Liver (tissue), 8 donors: ENCODE measurements at regions not wholly inside any gene's neighbourhood (a gene's known extent, or its start where the extent isn't known, plus 50 kb on each side); places are given as distances from the start of the nearest gene placed in this dataset.

Experiments
- DNase-seq: peaks from one replicate; pipeline ENCODE4 v3.0.0-alpha.2; 2017; ENCODE audit warnings: low spot score
- H3K27ac ChIP-seq, 2 donors: one replicate each; pipeline ENCODE4 v1.7.0; 2013; ENCODE audit warnings: inconsistent platforms in 2 of 2, low read length in 2 of 2, control low read depth in 1 of 2, low read depth in 1 of 2, mild to moderate bottlenecking in 1 of 2
- H3K27me3 ChIP-seq, 4 donors: one replicate each; pipeline versions ENCODE4 v1.6.1 to v1.7.0; 2013; ENCODE audit warnings: low read length in 3 of 4, inconsistent platforms in 1 of 4, mild to moderate bottlenecking in 1 of 4, moderate library complexity in 1 of 4; ENCODE audit not compliant: control insufficient read depth in 4 of 4, insufficient read depth in 4 of 4
- H3K36me3 ChIP-seq, 4 donors: one replicate each; pipeline versions ENCODE4 v1.6.1 to v1.7.0; 2013; ENCODE audit warnings: low read length in 3 of 4, mild to moderate bottlenecking in 3 of 4, low read depth in 1 of 4, moderate library complexity in 1 of 4; ENCODE audit not compliant: control insufficient read depth in 4 of 4, insufficient read depth in 3 of 4
- H3K4me1 ChIP-seq, 4 donors: one replicate each; pipeline versions ENCODE4 v1.6.1 to v1.7.0; 2013; ENCODE audit warnings: low read length in 3 of 4, mild to moderate bottlenecking in 3 of 4, moderate library complexity in 1 of 4; ENCODE audit not compliant: control insufficient read depth in 4 of 4, insufficient read depth in 4 of 4
- H3K4me3 ChIP-seq, 3 donors: one replicate each; pipeline versions ENCODE4 v1.6.1 to v1.7.0; 2013; ENCODE audit warnings: low read length in 3 of 3, control low read depth in 1 of 3, low read depth in 1 of 3, mild to moderate bottlenecking in 1 of 3
- H3K9ac ChIP-seq, 2 donors: one replicate each; pipeline ENCODE4 v1.7.0; 2013; ENCODE audit warnings: low read length in 2 of 2, mild to moderate bottlenecking in 2 of 2, moderate library complexity in 2 of 2, control low read depth in 1 of 2, low read depth in 1 of 2
- H3K9me3 ChIP-seq, 4 donors: one replicate each; pipeline versions ENCODE4 v1.6.1 to v1.7.0; 2013; ENCODE audit warnings: low read length in 3 of 4; ENCODE audit not compliant: control insufficient read depth in 4 of 4
- EGR1 ChIP-seq, 2 donors: IDR thresholded peaks; 2 replicates each; pipeline ENCODE4 v1.6.1; 2016 to 2018; ENCODE audit warnings: antibody characterized with exemption in 2 of 2, low read depth in 2 of 2
- FOXA1 ChIP-seq: IDR thresholded peaks from 2 replicates; pipeline ENCODE4 v1.6.1; 2016; ENCODE audit warnings: antibody characterized with exemption
- FOXA2 ChIP-seq: IDR thresholded peaks from 2 replicates; pipeline ENCODE4 v1.6.1; 2016; ENCODE audit warnings: antibody characterized with exemption
- GABPA ChIP-seq, 2 donors: IDR thresholded peaks in 1 of 2; conservative IDR thresholded peaks in 1 of 2; 2 replicates each; pipeline ENCODE4 v1.6.1; 2016; ENCODE audit warnings: antibody characterized with exemption in 2 of 2, mild to moderate bottlenecking in 1 of 2, moderate library complexity in 1 of 2
- HNF4G ChIP-seq: IDR thresholded peaks from 2 replicates; pipeline ENCODE4 v1.6.1; 2016; ENCODE audit warnings: antibody characterized with exemption
- JUND ChIP-seq, 2 donors: IDR thresholded peaks; 2 replicates each; pipeline ENCODE4 v1.6.1; 2016; ENCODE audit warnings: antibody characterized with exemption in 2 of 2
- MAX ChIP-seq: IDR thresholded peaks from 2 replicates; pipeline ENCODE4 v1.6.1; 2016; ENCODE audit warnings: antibody characterized with exemption
- NR2F2 ChIP-seq: IDR thresholded peaks from 2 replicates; pipeline ENCODE4 v1.6.1; 2016; ENCODE audit warnings: antibody characterized with exemption
- REST ChIP-seq: IDR thresholded peaks from 2 replicates; pipeline ENCODE4 v1.6.1; 2016; ENCODE audit warnings: antibody characterized with exemption, mild to moderate bottlenecking
- SP1 ChIP-seq: IDR thresholded peaks from 2 replicates; pipeline ENCODE4 v1.6.1; 2018; ENCODE audit warnings: antibody characterized with exemption, mild to moderate bottlenecking
- TAF1 ChIP-seq: conservative IDR thresholded peaks from 2 replicates; pipeline ENCODE4 v1.6.1; 2016; ENCODE audit warnings: antibody characterized with exemption, mild to moderate bottlenecking
- YY1 ChIP-seq: IDR thresholded peaks from 2 replicates; pipeline ENCODE4 v1.6.1; 2016; ENCODE audit warnings: antibody characterized with exemption, mild to moderate bottlenecking
- WGBS: extraction: QIAGEN DNeasy Blood & Tissue Kit; methylation state at CpG from one replicate; pipeline ENCODE4 v1.1.7; 2013; 5-methylcytosine and 5-hydroxymethylcytosine counted together
- TF ChIP-seq, protein P1 (sequence below): IDR thresholded peaks from 2 replicates; pipeline ENCODE4 v1.6.1; 2016; ENCODE audit warnings: antibody characterized with exemption
- TF ChIP-seq, protein P2 (sequence below): IDR thresholded peaks from 2 replicates; pipeline ENCODE4 v1.6.1; 2016; ENCODE audit warnings: antibody characterized with exemption
- TF ChIP-seq, protein P3 (sequence below): fragments of 150-350 bp; IDR thresholded peaks from 2 replicates; pipeline ENCODE4 v1.5.1; 2017; ENCODE audit warnings: improper control_type of control experiment, low read depth, low read length; ENCODE audit not compliant: missing input control
- donor health status: healthy.
- donor health status: healthy.
- donor health status: healthy.
- donor health status: healthy.
- donor health status: healthy.

- TF ChIP-seq, protein P1, sequence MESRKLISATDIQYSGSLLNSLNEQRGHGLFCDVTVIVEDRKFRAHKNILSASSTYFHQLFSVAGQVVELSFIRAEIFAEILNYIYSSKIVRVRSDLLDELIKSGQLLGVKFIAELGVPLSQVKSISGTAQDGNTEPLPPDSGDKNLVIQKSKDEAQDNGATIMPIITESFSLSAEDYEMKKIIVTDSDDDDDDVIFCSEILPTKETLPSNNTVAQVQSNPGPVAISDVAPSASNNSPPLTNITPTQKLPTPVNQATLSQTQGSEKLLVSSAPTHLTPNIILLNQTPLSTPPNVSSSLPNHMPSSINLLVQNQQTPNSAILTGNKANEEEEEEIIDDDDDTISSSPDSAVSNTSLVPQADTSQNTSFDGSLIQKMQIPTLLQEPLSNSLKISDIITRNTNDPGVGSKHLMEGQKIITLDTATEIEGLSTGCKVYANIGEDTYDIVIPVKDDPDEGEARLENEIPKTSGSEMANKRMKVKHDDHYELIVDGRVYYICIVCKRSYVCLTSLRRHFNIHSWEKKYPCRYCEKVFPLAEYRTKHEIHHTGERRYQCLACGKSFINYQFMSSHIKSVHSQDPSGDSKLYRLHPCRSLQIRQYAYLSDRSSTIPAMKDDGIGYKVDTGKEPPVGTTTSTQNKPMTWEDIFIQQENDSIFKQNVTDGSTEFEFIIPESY: no peak
Observed at GRCh38 chr6:115370202-115370601, 690.5 kb downstream of the FRK start (continued).

DNA sequence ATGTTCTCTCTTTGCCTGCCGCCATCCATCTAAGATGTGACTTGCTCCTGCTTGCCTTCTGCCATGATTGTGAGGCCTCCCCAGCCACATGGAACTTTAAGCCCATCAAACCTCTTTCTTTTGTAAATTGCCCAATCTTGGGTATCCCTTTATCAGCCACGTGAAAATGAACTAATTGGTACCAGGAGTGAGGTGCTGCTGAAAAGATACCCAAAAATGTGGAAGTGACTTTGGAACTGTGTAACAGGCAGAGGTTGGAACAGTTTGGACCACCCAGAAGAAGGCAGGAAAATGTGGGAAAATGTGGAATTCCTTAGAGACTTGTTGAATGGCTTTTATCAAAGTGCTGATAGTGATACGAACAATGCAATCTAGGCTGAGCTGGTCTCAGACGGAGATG lies 694.9 kb downstream of the FRK start:
- 79% methylated on average over 4 of the region's 4 CpGs for WGBS
- no peak for TF ChIP-seq NR2F2
- no peak for TF ChIP-seq YY1
- no peak for TF ChIP-seq FOXA1
- no peak for TF ChIP-seq MAX
- TF ChIP-seq, protein P1: no peak
- no peak for TF ChIP-seq TAF1
- TF ChIP-seq, protein P2, sequence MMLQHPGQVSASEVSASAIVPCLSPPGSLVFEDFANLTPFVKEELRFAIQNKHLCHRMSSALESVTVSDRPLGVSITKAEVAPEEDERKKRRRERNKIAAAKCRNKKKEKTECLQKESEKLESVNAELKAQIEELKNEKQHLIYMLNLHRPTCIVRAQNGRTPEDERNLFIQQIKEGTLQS: no peak
- H3K9ac ChIP-seq: no peak overlapping the region

DNA sequence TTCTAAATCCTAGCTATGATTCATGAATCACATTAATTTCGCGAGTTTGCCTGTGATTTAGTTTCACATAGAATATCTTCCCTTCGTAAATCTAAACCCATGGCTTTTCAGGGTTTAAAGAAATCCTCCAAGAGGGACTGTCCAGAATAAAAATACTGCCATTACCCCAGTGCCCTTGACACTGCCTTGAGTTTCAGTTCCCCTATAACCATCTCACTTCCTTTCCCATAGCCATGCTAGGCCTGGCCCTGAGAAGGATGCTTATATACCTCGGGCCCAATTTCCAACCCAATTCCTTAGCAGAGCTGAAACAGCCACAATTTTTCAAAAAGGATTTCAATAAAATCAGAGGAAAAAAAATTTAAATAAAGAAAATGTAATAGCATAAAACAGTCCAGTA lies 697.3 kb downstream of the FRK start:
- TF ChIP-seq REST (no peak), MAX (no peak), JUND (IDR thresholded peaks at IDR 0.05) (no peak), FOXA2 (no peak), HNF4G (no peak), NR2F2 (no peak), FOXA1 (no peak), EGR1 (IDR thresholded peaks at IDR 0.05; ENCODE audit: low read depth in 2 of 2) (no peak), GABPA (IDR thresholded peaks at IDR 0.05 in 1 of 2, conservative IDR thresholded peaks at IDR 0.05 in 1 of 2) (no peak), YY1 (no peak), SP1 (no peak), TAF1 (no peak)
- TF ChIP-seq, protein P1: no peak
- TF ChIP-seq, protein P3, sequence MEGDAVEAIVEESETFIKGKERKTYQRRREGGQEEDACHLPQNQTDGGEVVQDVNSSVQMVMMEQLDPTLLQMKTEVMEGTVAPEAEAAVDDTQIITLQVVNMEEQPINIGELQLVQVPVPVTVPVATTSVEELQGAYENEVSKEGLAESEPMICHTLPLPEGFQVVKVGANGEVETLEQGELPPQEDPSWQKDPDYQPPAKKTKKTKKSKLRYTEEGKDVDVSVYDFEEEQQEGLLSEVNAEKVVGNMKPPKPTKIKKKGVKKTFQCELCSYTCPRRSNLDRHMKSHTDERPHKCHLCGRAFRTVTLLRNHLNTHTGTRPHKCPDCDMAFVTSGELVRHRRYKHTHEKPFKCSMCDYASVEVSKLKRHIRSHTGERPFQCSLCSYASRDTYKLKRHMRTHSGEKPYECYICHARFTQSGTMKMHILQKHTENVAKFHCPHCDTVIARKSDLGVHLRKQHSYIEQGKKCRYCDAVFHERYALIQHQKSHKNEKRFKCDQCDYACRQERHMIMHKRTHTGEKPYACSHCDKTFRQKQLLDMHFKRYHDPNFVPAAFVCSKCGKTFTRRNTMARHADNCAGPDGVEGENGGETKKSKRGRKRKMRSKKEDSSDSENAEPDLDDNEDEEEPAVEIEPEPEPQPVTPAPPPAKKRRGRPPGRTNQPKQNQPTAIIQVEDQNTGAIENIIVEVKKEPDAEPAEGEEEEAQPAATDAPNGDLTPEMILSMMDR: no peak
- TF ChIP-seq, protein P2: no peak
- H3K9ac ChIP-seq: no peak overlapping the region
- WGBS: 93% methylated on average over 4 of the region's 4 CpGs
- no peak for DNase-seq
- H3K9me3 ChIP-seq: peaks cover 0 to 2% (median 0%) of the 10 kb centered on the region in 4 donors
- H3K27me3 ChIP-seq: no peaks in the 10 kb centered on the region
- no peaks in the 10 kb centered on the region for H3K36me3 ChIP-seq
- H3K4me1 ChIP-seq: no peaks in the 10 kb centered on the region
- no peak overlapping the region for H3K27ac ChIP-seq
- H3K4me3 ChIP-seq: no peak overlapping the region

More for the DNA sequence above, 694.9 kb downstream of the FRK start:
- H3K27ac ChIP-seq: no peak overlapping the region
- H3K4me3 ChIP-seq: no peak overlapping the region
- no peaks in the 10 kb centered on the region for H3K36me3 ChIP-seq
- no peaks in the 10 kb centered on the region for H3K4me1 ChIP-seq
- H3K27me3 ChIP-seq: no peaks in the 10 kb centered on the region
- H3K9me3 ChIP-seq: peaks cover 0 to 2% (median 0%) of the 10 kb centered on the region in 4 donors
- no peak for DNase-seq
